DND-41 (cell line): ENCODE measurements at regions not wholly inside any gene's neighbourhood (a gene's known extent, or its start where the extent isn't known, plus 50 kb on each side); places are given as distances from the start of the nearest gene placed in this dataset.

Experiments
- ATAC-seq: fragments of 200-7000 bp; cut with Tn5 transposase; 3 replicates; pipeline ENCODE4 v1.9.1; 2021; ENCODE audit warnings: low read depth; ENCODE audit not compliant: insufficient read depth
- DNase-seq: peaks from one replicate; pipeline ENCODE4 v3.0.0-alpha.2; 2020
- H2AFZ ChIP-seq: 2 replicates; pipeline ENCODE4 v1.6.0; 2012; ENCODE audit warnings: low read depth, low read length
- H3K27ac ChIP-seq: 2 replicates; pipeline ENCODE4 v1.5.1; 2012; ENCODE audit warnings: low read length, inconsistent platforms
- H3K27me3 ChIP-seq: fragments of 200-600 bp; sonication (generic); 2 replicates; pipeline ENCODE4 v1.6.0; 2012; ENCODE audit warnings: low read length, mild to moderate bottlenecking, inconsistent platforms; ENCODE audit not compliant: insufficient read depth, poor library complexity
- H3K36me3 ChIP-seq: 2 replicates; pipeline ENCODE4 v1.5.1; 2012; ENCODE audit warnings: low read length, inconsistent platforms; ENCODE audit not compliant: insufficient read depth
- H3K4me1 ChIP-seq: 2 replicates; pipeline ENCODE4 v1.5.1; 2012; ENCODE audit warnings: mild to moderate bottlenecking, low read length; ENCODE audit not compliant: insufficient read depth
- H3K4me2 ChIP-seq: 2 replicates; pipeline ENCODE4 v1.6.0; 2012; ENCODE audit warnings: mild to moderate bottlenecking, moderate library complexity, low read length, inconsistent platforms; ENCODE audit not compliant: insufficient read depth
- H3K4me3 ChIP-seq, 2 experiments: fragments of 200-600 bp in 1 of 2; shearing (Covaris generic) in 1 of 2; 2 replicates each; pipeline ENCODE4 v1.5.1; 2012 to 2016; ENCODE audit warnings: inconsistent platforms in 2 of 2, low read length in 2 of 2, mild to moderate bottlenecking in 2 of 2, low read depth in 1 of 2, moderate library complexity in 1 of 2
- H3K79me2 ChIP-seq: 2 replicates; pipeline ENCODE4 v1.6.0; 2012; ENCODE audit warnings: low read length, inconsistent platforms; ENCODE audit not compliant: insufficient read depth
- H3K9ac ChIP-seq: 2 replicates; pipeline ENCODE4 v1.6.0; 2012; ENCODE audit warnings: low read depth, mild to moderate bottlenecking, inconsistent platforms, low read length, moderate library complexity
- H3K9me3 ChIP-seq: 2 replicates; pipeline ENCODE4 v1.5.1; 2012; ENCODE audit warnings: low read length, moderate library complexity, mild to moderate bottlenecking, inconsistent platforms; ENCODE audit not compliant: insufficient read depth, severe bottlenecking
- H4K20me1 ChIP-seq: 2 replicates; pipeline ENCODE4 v1.6.0; 2012; ENCODE audit warnings: low read length; ENCODE audit not compliant: insufficient read depth
- EZH2 ChIP-seq: IDR thresholded peaks from 3 replicates; pipeline ENCODE4 v1.6.1; 2012; ENCODE audit warnings: borderline replicate concordance, low read depth, mild to moderate bottlenecking, moderate library complexity, low read length, inconsistent platforms; ENCODE audit not compliant: severe bottlenecking
- TF ChIP-seq, protein P1 (sequence below): IDR thresholded peaks from 2 replicates; pipeline ENCODE4 v1.5.1; 2012; ENCODE audit warnings: borderline replicate concordance, low read length, moderate library complexity, mild to moderate bottlenecking; ENCODE audit not compliant: poor library complexity, severe bottlenecking; ENCODE audit errors: extremely low read depth

DNA sequence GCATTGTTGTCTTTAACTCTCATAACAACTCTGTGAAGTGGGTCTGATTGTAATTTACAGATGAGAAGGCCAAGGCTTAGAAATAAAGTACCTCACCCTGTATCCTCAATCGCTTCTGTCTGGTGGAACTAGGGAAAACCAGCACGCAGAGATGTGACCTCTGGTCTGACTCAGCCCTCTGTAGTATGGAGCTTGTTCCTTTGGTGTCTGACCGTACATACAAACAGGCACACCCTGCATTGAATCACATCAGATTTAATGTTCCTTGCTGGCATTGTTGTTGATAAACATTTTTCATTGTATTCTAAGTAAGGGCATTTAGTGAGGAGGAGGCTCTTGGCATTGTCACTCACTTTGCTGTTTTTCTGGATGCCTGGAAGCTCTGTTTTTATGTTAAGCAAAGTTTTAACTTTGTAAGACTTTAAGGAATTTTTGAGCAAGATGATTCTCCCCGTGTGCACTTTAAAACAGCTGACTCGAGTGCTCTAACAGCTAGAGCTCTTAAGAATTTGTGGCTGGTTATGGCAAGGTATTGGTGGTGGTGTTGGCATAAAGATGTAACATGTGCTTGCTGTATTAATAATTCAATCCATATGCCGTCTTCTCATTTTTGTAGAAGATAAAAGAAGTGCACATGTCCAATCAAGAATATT, 89.0 kb upstream of the SPATA13 start:
- H4K20me1 ChIP-seq = no peaks in the 10 kb centered on the region
- no peak overlapping the region for H3K9ac ChIP-seq
- H3K79me2 ChIP-seq = no peaks in the 10 kb centered on the region
- H3K4me2 ChIP-seq = no peak overlapping the region
- H3K27me3 ChIP-seq = no peaks in the 10 kb centered on the region
- ATAC-seq (no peak), DNase-seq (no peak)
- H3K4me3 ChIP-seq = no peak overlapping the region
- no peaks in the 10 kb centered on the region for H3K36me3 ChIP-seq
- H3K4me1 ChIP-seq = no peaks in the 10 kb centered on the region
- H3K9me3 ChIP-seq = no peaks in the 10 kb centered on the region
- TF ChIP-seq, protein P1, sequence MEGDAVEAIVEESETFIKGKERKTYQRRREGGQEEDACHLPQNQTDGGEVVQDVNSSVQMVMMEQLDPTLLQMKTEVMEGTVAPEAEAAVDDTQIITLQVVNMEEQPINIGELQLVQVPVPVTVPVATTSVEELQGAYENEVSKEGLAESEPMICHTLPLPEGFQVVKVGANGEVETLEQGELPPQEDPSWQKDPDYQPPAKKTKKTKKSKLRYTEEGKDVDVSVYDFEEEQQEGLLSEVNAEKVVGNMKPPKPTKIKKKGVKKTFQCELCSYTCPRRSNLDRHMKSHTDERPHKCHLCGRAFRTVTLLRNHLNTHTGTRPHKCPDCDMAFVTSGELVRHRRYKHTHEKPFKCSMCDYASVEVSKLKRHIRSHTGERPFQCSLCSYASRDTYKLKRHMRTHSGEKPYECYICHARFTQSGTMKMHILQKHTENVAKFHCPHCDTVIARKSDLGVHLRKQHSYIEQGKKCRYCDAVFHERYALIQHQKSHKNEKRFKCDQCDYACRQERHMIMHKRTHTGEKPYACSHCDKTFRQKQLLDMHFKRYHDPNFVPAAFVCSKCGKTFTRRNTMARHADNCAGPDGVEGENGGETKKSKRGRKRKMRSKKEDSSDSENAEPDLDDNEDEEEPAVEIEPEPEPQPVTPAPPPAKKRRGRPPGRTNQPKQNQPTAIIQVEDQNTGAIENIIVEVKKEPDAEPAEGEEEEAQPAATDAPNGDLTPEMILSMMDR = no peak
- TF ChIP-seq EZH2 = no peak
- H3K27ac ChIP-seq = no peak overlapping the region
- no peak overlapping the region for H2AFZ ChIP-seq

DNA sequence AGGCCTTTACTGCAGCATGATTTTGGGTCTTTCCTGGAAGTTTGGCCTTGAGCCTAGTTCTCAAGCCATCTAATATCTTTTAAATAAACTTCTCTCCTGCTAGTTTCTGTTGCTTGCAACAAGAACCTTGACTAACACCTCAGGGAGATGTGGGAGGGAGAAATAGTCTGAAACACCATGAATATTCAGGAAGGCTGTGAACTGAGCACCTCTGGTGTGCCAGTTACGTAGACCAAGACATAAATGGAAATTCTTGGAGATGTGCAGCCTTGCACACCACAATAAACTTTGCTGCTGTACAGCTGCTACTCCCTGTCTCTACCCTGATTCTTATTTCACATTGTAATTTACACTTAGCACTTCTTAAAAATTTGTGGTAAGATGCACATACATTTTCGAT, 86.9 kb upstream of the SPATA13 start:
- no peak overlapping the region for H3K4me2 ChIP-seq
- no peak for ATAC-seq
- H3K9me3 ChIP-seq = no peaks in the 10 kb centered on the region
- H3K36me3 ChIP-seq = no peaks in the 10 kb centered on the region
- H2AFZ ChIP-seq = no peak overlapping the region
- DNase-seq = no peak
- no peak overlapping the region for H3K9ac ChIP-seq
- TF ChIP-seq, protein P1 = no peak
- TF ChIP-seq EZH2 = no peak
- H3K27me3 ChIP-seq = no peaks in the 10 kb centered on the region
- H3K79me2 ChIP-seq = no peaks in the 10 kb centered on the region
- no peaks in the 10 kb centered on the region for H3K4me1 ChIP-seq
- H4K20me1 ChIP-seq = no peaks in the 10 kb centered on the region
- no peak overlapping the region for H3K27ac ChIP-seq
- no peak overlapping the region for H3K4me3 ChIP-seq

DNA sequence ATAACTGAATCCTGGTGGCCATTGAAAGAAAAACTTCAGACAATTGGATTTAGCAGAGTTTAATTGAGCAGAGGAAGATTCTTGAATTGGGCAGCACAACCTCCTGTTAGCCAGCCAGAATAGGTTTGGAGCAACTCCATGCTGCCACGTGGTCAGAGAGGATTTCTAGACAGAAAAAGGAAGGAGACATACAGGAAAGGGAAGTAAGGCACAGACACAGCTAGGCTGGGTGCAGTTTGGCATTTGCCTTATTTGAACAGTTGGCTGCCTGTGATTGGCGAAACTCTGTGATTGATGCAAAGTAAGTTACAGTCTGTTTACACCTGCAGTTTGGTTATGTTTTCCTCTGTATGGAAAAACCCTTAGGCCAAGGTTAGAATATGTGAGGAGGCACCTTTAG, 85.8 kb upstream of the SPATA13 start:
- peak overlapping the region; percentile 45; the same call in 1 of the 2 replicates for H2AFZ ChIP-seq
- H3K27ac ChIP-seq = no peak overlapping the region
- H3K27me3 ChIP-seq = no peaks in the 10 kb centered on the region
- no peaks in the 10 kb centered on the region for H3K9me3 ChIP-seq
- H4K20me1 ChIP-seq = no peaks in the 10 kb centered on the region
- no peak for DNase-seq
- H3K79me2 ChIP-seq = no peaks in the 10 kb centered on the region
- H3K9ac ChIP-seq = no peak overlapping the region
- H3K36me3 ChIP-seq = no peaks in the 10 kb centered on the region
- H3K4me3 ChIP-seq = no peak overlapping the region
- ATAC-seq = peak; percentile 55; the same call in 2 of the 3 replicates
- no peaks in the 10 kb centered on the region for H3K4me1 ChIP-seq
- no peak for TF ChIP-seq EZH2
- TF ChIP-seq, protein P1 = no peak
- no peak overlapping the region for H3K4me2 ChIP-seq
